Parathyroid adenoma (tissue), 2 donors: ENCODE measurements at regions not wholly inside any gene's neighbourhood (a gene's known extent, or its start where the extent isn't known, plus 50 kb on each side); places are given as distances from the start of the nearest gene placed in this dataset.

Experiments used
- H2AFZ ChIP-seq: fragments of 300-600 bp; sonication (generic); one replicate; pipeline ENCODE4 v1.7.0; 2017; ENCODE audit warnings: antibody characterized with exemption, mild to moderate bottlenecking
- H3K27ac ChIP-seq: fragments of 300-600 bp; sonication (generic); one replicate; pipeline ENCODE4 v1.7.0; 2017
- H3K27me3 ChIP-seq: fragments of 300-600 bp; sonication (generic); one replicate; pipeline ENCODE4 v1.7.0; 2017; ENCODE audit warnings: low read length; ENCODE audit not compliant: control insufficient read depth, insufficient read depth
- H3K36me3 ChIP-seq: fragments of 300-600 bp; sonication (generic); one replicate; pipeline ENCODE4 v1.7.0; 2017; ENCODE audit warnings: low read length; ENCODE audit not compliant: control insufficient read depth, insufficient read depth
- H3K4me1 ChIP-seq: fragments of 300-600 bp; sonication (generic); one replicate; pipeline ENCODE4 v1.7.0; 2017; ENCODE audit warnings: control low read depth
- H3K4me2 ChIP-seq: fragments of 300-600 bp; sonication (generic); one replicate; pipeline ENCODE4 v1.7.0; 2017; ENCODE audit warnings: low read length
- H3K4me3 ChIP-seq: fragments of 300-600 bp; sonication (generic); one replicate; pipeline ENCODE4 v1.7.0; 2017; ENCODE audit warnings: low read depth, low read length
- H3K79me2 ChIP-seq: fragments of 300-600 bp; sonication (generic); one replicate; pipeline ENCODE4 v1.7.0; 2017; ENCODE audit warnings: control low read depth
- H3K9ac ChIP-seq: fragments of 300-600 bp; sonication (generic); one replicate; pipeline ENCODE4 v1.7.0; 2017; ENCODE audit warnings: mild to moderate bottlenecking
- H3K9me3 ChIP-seq: fragments of 300-600 bp; sonication (generic); one replicate; pipeline ENCODE4 v1.7.0; 2017; ENCODE audit warnings: low read length; ENCODE audit not compliant: control insufficient read depth
- CTCF ChIP-seq: fragments of 300-600 bp; sonication (generic); IDR thresholded peaks from one replicate; pipeline ENCODE4 v1.7.0; 2017; ENCODE audit warnings: antibody characterized with exemption, mild to moderate bottlenecking
- donor health status: primary hyperparathyroidism.

- Histone ChIP-seq H3K27ac (no peak overlapping the region), H3K9me3 (no peaks in the 10 kb centered on the region), H3K79me2 (no peaks in the 10 kb centered on the region), H3K4me1 (no peaks in the 10 kb centered on the region), H3K36me3 (no peaks in the 10 kb centered on the region), H3K9ac (no peak overlapping the region), H2AFZ (no peak overlapping the region), H3K4me3 (no peak overlapping the region), H3K4me2 (no peak overlapping the region), H3K27me3 (no peaks in the 10 kb centered on the region)
- TF ChIP-seq CTCF, result no peak
Measured at GRCh38 chr1:219460081-219460895, 152.6 kb downstream of the ZC3H11B start.

GRCh38 chr1:219459351-219460080, 153.4 kb downstream of the ZC3H11B start:
- Histone ChIP-seq H3K9me3 (no peaks in the 10 kb centered on the region), H2AFZ (no peak overlapping the region), H3K79me2 (no peaks in the 10 kb centered on the region), H3K4me2 (no peak overlapping the region), H3K36me3 (no peaks in the 10 kb centered on the region), H3K27ac (no peak overlapping the region), H3K4me3 (no peak overlapping the region), H3K4me1 (no peaks in the 10 kb centered on the region), H3K27me3 (no peaks in the 10 kb centered on the region), H3K9ac (no peak overlapping the region)
- TF ChIP-seq CTCF, result no peak

- no peak for TF ChIP-seq CTCF
- no peak overlapping the region for H3K9ac ChIP-seq
Measured at GRCh38 chr1:219446288-219446687, 166.6 kb downstream of the ZC3H11B start.

GRCh38 chr1:219445864-219446263, 167.0 kb downstream of the ZC3H11B start:
- Histone ChIP-seq H2AFZ (no peak overlapping the region), H3K4me3 (no peak overlapping the region), H3K9ac (no peak overlapping the region), H3K79me2 (no peaks in the 10 kb centered on the region), H3K27ac (no peak overlapping the region), H3K27me3 (no peaks in the 10 kb centered on the region), H3K4me2 (no peak overlapping the region), H3K36me3 (no peaks in the 10 kb centered on the region), H3K4me1 (no peaks in the 10 kb centered on the region), H3K9me3 (no peaks in the 10 kb centered on the region)
- no peak for TF ChIP-seq CTCF

More at GRCh38 chr1:219446288-219446687, 166.6 kb downstream of the ZC3H11B start:
- no peaks in the 10 kb centered on the region for H3K36me3 ChIP-seq
- H3K27ac ChIP-seq, result no peak overlapping the region
- no peak overlapping the region for H2AFZ ChIP-seq
- H3K4me2 ChIP-seq, result no peak overlapping the region
- H3K4me3 ChIP-seq, result no peak overlapping the region
- no peaks in the 10 kb centered on the region for H3K9me3 ChIP-seq
- no peaks in the 10 kb centered on the region for H3K27me3 ChIP-seq
- no peaks in the 10 kb centered on the region for H3K79me2 ChIP-seq
- H3K4me1 ChIP-seq, result no peaks in the 10 kb centered on the region
